Naive B cell (primary cell): ENCODE measurements at regions not wholly inside any gene's neighbourhood (a gene's known extent, or its start where the extent isn't known, plus 50 kb on each side); places are given as distances from the start of the nearest gene placed in this dataset.

Experiments
- ATAC-seq, 2 donors: fragments of 150-1000 bp; cut with Tn5 transposase; 2 replicates each; pipeline ENCODE4 v1.10.0; 2021; ENCODE audit warnings: low read depth in 2 of 2, mild to moderate bottlenecking in 2 of 2, moderate library complexity in 2 of 2
- DNase-seq: peaks from one replicate; pipeline ENCODE4 v3.0.0; 2022
- H3K27ac Mint-ChIP-seq, 6 donors: one replicate each; pipeline ENCODE4 v1.8.0; 2020 to 2022; ENCODE audit warnings: mild to moderate bottlenecking in 6 of 6, mixed read lengths in 6 of 6, moderate library complexity in 5 of 6, inconsistent platforms in 2 of 6
- H3K27me3 Mint-ChIP-seq, 3 donors: one replicate each; pipeline ENCODE4 v1.8.0; 2021 to 2022; ENCODE audit warnings: mixed read lengths in 3 of 3, mild to moderate bottlenecking in 1 of 3
- H3K36me3 Mint-ChIP-seq, 2 donors: one replicate each; pipeline ENCODE4 v1.8.0; 2020 to 2022; ENCODE audit warnings: mixed read lengths in 2 of 2, inconsistent platforms in 1 of 2, mild to moderate bottlenecking in 1 of 2
- H3K4me1 Mint-ChIP-seq, 3 donors: one replicate each; pipeline ENCODE4 v1.8.0; 2020 to 2022; ENCODE audit warnings: mixed read lengths in 3 of 3, inconsistent platforms in 1 of 3, mild to moderate bottlenecking in 1 of 3, moderate library complexity in 1 of 3
- H3K4me3 Mint-ChIP-seq, 8 donors: one replicate each; pipeline ENCODE4 v1.8.0; 2020 to 2022; ENCODE audit warnings: mild to moderate bottlenecking in 8 of 8, mixed read lengths in 8 of 8, moderate library complexity in 8 of 8, inconsistent platforms in 2 of 8
- H3K9me3 Mint-ChIP-seq, 7 donors: one replicate each; pipeline ENCODE4 v1.8.0; 2020 to 2022; ENCODE audit warnings: mixed read lengths in 7 of 7, mild to moderate bottlenecking in 5 of 7, inconsistent platforms in 2 of 7, moderate library complexity in 1 of 7

DNA sequence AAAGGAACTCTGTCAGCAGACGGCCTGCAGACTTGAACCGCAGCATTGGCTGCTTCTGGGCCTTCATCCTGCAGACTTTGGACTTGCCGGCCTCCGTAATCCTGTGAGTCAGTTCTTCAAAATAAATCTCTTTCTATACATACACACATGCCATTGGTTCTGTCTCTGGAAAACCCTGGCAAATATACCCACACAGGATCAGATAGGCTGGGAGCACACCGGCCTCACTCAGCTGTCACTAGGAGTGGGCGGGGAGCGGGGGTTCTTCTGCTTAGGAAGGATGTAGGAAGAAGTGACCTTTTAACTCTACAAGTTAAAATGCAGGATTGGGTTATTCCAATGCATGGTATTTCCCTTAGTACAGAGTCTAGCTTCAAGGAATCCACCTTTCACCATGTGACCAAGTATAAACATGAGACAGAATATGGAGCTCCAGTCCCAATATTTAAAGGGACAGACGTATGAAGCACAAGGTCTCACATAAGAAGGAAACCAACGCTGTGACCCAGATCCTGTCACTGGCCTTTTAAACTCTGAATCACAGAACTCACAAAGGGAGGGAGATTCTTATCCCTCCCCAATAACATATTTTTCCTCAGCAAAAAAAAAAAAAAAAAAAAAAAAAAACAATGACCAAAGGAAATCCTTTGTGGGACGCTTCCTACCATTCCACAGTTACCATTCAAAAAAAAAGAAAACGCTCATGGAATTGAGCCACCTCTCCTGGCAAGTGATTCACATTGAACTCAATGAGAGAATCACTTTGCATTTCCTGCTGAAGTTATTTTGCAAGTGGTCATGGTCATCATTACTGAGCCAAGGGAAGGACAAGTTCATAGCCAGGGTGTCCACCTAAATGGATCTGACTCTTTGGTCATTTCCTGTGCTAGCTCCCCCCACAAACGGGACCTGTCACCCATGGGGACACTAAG is 352.9 kb downstream of the FOXO1 start:
- no peak for ATAC-seq
- Mint-ChIP-seq H3K9me3 (no peaks in the 10 kb centered on the region), H3K27ac (peak overlapping the region in 2 of 6 donors; percentile 40 to 51), H3K27me3 (no peaks in the 10 kb centered on the region), H3K4me3 (no peak overlapping the region), H3K36me3 (no peaks in the 10 kb centered on the region), H3K4me1 (peaks cover 12 to 37% (median 34%) of the 10 kb centered on the region in 3 donors)
- no peak for DNase-seq

DNA sequence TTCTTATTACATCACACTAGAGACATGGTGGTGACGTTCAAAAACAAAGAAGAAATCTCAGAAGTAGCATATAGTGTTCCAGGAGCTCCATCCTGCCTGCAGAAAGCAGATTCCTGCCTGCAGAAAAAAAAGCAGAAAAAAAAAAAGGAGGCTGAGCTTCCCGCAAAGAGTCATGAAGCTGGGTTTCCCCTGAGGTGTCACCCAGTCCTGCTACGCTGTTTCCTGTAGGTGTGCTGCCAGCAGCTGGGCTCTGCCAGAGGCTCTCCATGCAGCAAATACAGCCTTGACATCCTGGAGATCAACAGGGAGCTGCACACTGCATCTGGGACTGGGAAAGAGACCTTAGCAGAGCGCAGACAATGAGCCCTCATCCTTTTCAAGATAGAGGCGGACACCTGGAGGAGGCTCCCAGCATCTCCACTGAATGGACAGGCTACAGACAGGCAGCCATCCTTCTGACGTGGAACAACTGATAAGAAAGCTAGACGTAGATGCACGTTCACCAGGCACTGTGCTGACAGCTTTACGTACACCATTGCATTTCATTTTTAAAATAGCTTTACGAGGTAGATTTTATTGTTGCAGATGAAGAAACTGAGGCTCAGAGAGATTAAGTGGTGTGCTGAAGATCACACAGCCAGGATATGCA is 350.9 kb downstream of the FOXO1 start:
- H3K4me3 Mint-ChIP-seq, result peak overlapping the region in 2 of 8 donors; percentile 37 to 78
- no peak for DNase-seq
- H3K27me3 Mint-ChIP-seq, result no peaks in the 10 kb centered on the region
- peak overlapping the region in 3 of 6 donors; percentile 73 to 79 (median 77) for H3K27ac Mint-ChIP-seq
- ATAC-seq, result no peak
- H3K9me3 Mint-ChIP-seq, result peaks cover 0 to 4% (median 0%) of the 10 kb centered on the region in 7 donors
- no peaks in the 10 kb centered on the region for H3K36me3 Mint-ChIP-seq
- peaks cover 27 to 55% (median 45%) of the 10 kb centered on the region in 3 donors for H3K4me1 Mint-ChIP-seq

DNA sequence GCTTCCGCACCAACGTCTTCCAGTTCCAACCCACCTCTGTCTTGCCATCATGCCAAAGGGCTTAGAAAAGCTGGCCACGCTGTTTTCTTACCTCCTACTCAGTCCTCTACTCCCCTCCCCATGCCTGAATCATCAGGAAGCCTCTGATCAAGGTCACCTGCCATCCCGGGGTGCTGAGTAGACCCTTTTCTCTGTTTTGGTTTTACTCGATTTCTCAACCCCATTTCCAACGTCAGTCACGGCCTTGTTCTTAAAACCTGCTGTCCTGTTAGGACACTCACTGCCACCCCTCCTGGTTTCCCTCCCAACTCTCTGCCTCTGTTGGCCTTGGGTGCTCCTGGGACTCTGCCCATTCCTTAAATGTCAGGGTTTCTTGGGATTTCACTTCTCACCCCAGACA is 350.1 kb downstream of the FOXO1 start:
- H3K36me3 Mint-ChIP-seq, result no peaks in the 10 kb centered on the region
- H3K4me1 Mint-ChIP-seq, result peaks cover 28 to 55% (median 47%) of the 10 kb centered on the region in 3 donors
- H3K27ac Mint-ChIP-seq, result peak overlapping the region in 2 of 6 donors; percentile 28 to 76
- H3K4me3 Mint-ChIP-seq, result peak overlapping the region in 2 of 8 donors; percentile 31 to 57
- ATAC-seq (no peak), DNase-seq (no peak)
- H3K9me3 Mint-ChIP-seq, result peaks cover 0 to 4% (median 0%) of the 10 kb centered on the region in 7 donors
- no peaks in the 10 kb centered on the region for H3K27me3 Mint-ChIP-seq

DNA sequence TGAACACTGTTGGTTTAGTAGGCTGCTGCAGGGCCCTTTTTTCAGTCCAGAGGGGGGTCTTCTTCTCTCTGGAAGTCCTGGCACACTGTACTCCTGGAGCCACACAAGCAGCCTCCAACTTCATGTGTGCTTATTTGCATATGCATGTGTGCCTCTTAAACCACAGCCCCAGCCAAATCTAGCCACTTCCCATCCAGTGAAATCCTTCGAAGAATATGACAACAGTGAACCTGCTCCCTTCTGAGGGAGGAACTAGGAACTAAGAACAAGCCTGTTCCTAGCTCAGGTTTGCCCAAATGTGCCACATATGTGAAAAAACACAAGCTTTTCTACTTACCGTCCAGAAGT is 348.5 kb downstream of the FOXO1 start:
- H3K9me3 Mint-ChIP-seq, result peaks cover 0 to 7% (median 0%) of the 10 kb centered on the region in 7 donors
- H3K27ac Mint-ChIP-seq, result peak overlapping the region in 3 of 6 donors; percentile 2 to 30 (median 25)
- ATAC-seq (peak; percentile 55 to 71), DNase-seq (no peak)
- H3K36me3 Mint-ChIP-seq, result no peaks in the 10 kb centered on the region
- no peaks in the 10 kb centered on the region for H3K27me3 Mint-ChIP-seq
- peak overlapping the region in 1 of 8 donors; percentile 52 for H3K4me3 Mint-ChIP-seq
- H3K4me1 Mint-ChIP-seq, result peaks cover 28 to 55% (median 47%) of the 10 kb centered on the region in 3 donors

DNA sequence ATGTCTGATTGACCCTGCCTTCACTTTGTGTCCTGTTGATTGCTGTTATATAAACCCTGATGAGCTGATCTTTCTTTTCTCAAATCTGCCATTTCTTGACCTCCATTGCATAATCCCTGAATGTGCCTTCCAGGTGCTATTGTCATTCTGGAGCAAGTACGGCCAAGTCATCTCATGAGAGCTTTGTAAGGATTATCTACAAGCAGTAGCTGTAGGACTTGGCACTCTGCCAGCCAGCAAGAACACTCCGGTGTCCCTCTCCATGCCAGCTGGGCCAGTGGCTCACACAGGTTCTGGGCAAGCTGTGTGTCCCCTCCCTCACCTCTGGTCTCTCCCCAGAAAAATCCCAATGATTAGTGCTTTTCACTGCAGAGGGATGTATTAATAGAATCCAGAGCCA is 348.1 kb downstream of the FOXO1 start:
- no peaks in the 10 kb centered on the region for H3K36me3 Mint-ChIP-seq
- H3K4me3 Mint-ChIP-seq, result no peak overlapping the region
- peaks cover 0 to 11% (median 4%) of the 10 kb centered on the region in 7 donors for H3K9me3 Mint-ChIP-seq
- no peak for ATAC-seq
- no peak for DNase-seq
- peaks cover 28 to 55% (median 47%) of the 10 kb centered on the region in 3 donors for H3K4me1 Mint-ChIP-seq
- H3K27me3 Mint-ChIP-seq, result no peaks in the 10 kb centered on the region
- peak overlapping the region in 3 of 6 donors; percentile 36 to 65 (median 43) for H3K27ac Mint-ChIP-seq

DNA sequence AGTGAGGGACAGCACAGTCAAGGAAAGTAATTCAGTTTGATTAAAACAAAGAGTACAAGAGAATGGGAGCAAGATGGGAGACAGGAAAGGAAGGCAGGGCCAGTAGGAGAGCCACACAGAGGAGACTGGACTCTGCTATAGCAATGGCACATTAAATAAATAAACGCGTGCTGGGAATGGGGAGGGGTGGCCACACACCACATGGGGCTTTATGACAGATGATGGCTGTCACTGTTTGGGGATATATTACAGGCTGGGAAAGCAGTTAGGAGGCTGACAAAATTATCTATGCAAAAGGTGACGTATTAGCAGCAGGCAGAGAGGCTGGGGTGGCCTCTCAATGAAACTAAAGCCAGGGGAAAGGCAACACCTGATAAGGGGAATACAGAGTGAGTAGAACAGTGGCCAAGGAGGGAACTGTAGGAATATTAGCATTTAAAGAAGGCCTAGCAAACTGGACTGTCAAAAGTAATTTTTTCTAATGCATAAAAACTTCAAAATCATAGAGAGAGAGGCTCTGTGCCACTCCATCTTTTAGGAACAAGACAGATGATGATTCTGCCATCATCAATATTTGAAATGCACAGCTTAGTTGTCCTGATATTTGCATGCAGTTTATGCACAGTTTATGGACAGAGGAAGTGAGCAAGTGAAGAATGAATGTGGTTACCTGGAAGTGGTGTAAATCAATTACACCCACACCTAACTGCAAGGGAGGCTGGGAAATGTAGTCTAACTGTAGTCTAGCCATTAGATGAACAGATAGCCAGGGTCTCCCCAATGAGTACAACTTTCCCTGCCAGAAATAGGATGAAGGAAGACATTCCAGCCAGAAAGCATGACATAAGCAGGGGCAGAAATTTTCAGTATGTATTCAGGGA is 346.5 kb downstream of the FOXO1 start:
- Mint-ChIP-seq H3K27me3 (no peaks in the 10 kb centered on the region), H3K27ac (peak overlapping the region in 3 of 6 donors; percentile 0 to 73 (median 52)), H3K4me1 (peaks cover 28 to 48% (median 43%) of the 10 kb centered on the region in 3 donors), H3K36me3 (peaks cover 10 to 11% of the 10 kb centered on the region in 2 donors), H3K9me3 (peaks cover 4 to 20% (median 12%) of the 10 kb centered on the region in 7 donors), H3K4me3 (no peak overlapping the region)
- DNase-seq, result no peak
- peak in 1 of 2 donors; percentile 39 for ATAC-seq

DNA sequence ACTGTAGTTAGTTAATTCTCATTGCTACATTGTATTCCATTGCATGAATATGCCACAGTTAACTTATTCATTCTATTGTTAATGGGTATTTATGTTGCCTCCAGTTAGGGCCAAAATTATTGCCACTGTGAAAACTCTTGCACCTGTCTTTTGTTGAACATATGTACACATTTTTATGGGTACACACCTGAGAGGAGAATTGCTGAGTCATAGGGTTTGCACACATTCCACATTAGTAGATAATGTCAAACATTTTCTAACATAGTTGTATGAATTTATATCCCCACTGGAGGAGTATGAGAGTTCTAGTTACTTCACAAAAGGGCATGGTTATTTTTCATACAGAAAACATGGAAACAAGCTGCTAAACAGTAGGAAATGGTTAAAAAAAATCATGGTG is 338.4 kb downstream of the FOXO1 start:
- Mint-ChIP-seq H3K9me3 (peaks cover 5 to 21% (median 11%) of the 10 kb centered on the region in 7 donors), H3K27me3 (no peaks in the 10 kb centered on the region), H3K36me3 (peaks cover 10 to 11% of the 10 kb centered on the region in 2 donors), H3K27ac (no peak overlapping the region), H3K4me1 (peaks cover 15 to 22% (median 21%) of the 10 kb centered on the region in 3 donors), H3K4me3 (no peak overlapping the region)
- ATAC-seq (no peak), DNase-seq (no peak)

DNA sequence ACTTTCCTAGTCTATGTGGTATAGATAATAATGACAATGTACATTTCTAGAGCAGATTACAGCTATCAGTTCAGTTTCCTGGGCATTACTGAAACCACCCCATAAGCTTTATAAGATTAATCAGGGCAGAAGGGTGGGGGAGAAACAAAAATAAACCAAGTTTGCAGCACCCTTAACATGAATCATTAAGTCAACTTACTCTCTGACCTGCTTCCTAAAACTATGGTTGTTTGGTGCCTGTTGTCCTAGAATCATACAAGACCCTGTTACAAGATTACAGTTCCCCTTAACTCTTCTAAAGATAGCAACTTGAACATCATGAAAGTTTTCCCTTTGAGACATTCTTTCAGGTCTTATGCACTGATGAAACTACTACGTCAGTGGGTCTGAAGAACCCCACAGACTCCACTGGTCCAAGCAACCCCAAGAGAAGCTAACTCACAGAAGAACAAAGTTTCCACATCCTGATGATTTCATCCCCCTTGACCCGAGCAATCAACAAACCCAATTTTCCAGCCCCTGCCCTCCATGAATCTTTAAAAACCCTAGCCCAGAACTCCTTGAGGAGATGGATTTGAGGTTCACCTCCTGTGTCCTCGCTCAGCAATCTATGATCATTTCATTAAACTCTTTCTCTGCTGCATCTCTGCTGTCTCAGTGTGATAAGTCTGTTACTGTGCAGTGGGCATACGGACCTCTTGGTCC is 336.5 kb downstream of the FOXO1 start:
- Mint-ChIP-seq H3K4me3 (no peak overlapping the region), H3K27ac (peak overlapping the region in 3 of 6 donors; percentile 27 to 59 (median 36)), H3K27me3 (no peaks in the 10 kb centered on the region), H3K36me3 (no peaks in the 10 kb centered on the region), H3K4me1 (peaks cover 18 to 36% (median 32%) of the 10 kb centered on the region in 3 donors), H3K9me3 (peaks cover 0 to 6% (median 0%) of the 10 kb centered on the region in 7 donors)
- DNase-seq, result no peak
- peak; percentile 21 to 37 for ATAC-seq

DNA sequence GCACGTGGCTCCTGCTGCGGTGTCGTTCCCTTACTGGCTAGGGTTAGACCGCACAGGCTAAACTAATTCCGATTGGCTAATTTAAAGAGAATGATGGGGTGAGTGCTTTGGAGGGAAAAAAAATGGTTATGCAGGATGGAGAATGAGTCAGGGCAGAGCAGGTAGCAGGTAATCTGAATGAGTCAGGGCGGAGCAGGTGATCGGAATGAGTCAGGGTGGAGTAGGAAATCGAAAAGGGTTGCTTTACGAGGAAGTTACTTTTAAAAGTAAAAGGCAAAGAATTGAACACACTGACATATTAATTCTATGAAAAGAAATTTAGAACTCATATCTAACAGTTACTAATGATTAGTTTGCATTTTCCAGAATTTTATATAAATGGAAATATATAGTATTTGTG is 335.5 kb downstream of the FOXO1 start:
- Mint-ChIP-seq H3K27ac (peak overlapping the region in 2 of 6 donors; percentile 3 to 27), H3K36me3 (no peaks in the 10 kb centered on the region), H3K27me3 (no peaks in the 10 kb centered on the region), H3K9me3 (no peaks in the 10 kb centered on the region), H3K4me3 (no peak overlapping the region), H3K4me1 (peaks cover 12 to 29% (median 25%) of the 10 kb centered on the region in 3 donors)
- DNase-seq, result no peak
- no peak for ATAC-seq

DNA sequence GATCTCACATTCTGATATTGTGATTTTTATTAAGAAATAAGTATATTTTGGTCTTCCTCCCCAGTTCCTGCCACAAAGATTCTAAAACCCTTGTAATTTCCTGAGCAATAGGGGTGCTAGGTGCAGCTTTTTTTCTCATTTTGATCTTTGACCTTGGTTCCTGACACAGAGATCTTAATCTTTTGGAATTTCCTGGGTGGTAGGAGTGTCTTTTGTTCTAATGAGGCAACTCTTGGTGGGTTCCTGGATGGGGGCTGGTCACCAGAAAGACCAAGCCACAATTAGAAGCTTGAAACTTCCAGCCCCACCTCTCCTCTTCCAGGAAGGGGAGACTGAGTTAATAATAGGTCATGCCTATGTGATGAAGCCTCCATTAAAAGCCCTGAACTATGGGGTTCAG is 334.6 kb downstream of the FOXO1 start:
- H3K27ac Mint-ChIP-seq, result no peak overlapping the region
- no peak overlapping the region for H3K4me3 Mint-ChIP-seq
- H3K36me3 Mint-ChIP-seq, result no peaks in the 10 kb centered on the region

DNA sequence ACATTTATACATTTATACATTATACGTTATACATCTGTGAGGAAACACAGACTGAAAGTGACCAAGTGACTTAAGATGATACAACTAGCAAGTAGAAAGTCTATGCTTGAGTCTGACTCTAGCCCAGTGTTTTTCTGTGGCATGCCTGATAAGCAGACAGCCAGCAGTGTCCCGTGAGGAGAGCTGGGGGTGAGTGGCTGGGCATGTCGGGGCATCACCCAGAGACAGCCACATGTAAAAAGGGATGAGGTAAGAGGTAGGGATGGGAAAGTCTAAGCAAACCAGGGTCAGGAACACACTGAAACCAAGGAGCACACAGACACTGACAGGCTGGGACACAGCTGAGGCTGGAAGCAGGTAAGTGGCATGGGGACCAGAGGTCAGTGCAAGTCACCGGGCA is 333.2 kb downstream of the FOXO1 start:
- ATAC-seq (no peak), DNase-seq (no peak)
- H3K9me3 Mint-ChIP-seq, result no peaks in the 10 kb centered on the region
- no peaks in the 10 kb centered on the region for H3K27me3 Mint-ChIP-seq
- peaks cover 12 to 28% (median 20%) of the 10 kb centered on the region in 3 donors for H3K4me1 Mint-ChIP-seq
- H3K36me3 Mint-ChIP-seq, result no peaks in the 10 kb centered on the region
- H3K4me3 Mint-ChIP-seq, result no peak overlapping the region
- H3K27ac Mint-ChIP-seq, result no peak overlapping the region

More for the DNA sequence above, 334.6 kb downstream of the FOXO1 start:
- H3K27me3 Mint-ChIP-seq, result no peaks in the 10 kb centered on the region
- H3K4me1 Mint-ChIP-seq, result peaks cover 12 to 28% (median 17%) of the 10 kb centered on the region in 3 donors
- no peaks in the 10 kb centered on the region for H3K9me3 Mint-ChIP-seq
- ATAC-seq (no peak), DNase-seq (no peak)

DNA sequence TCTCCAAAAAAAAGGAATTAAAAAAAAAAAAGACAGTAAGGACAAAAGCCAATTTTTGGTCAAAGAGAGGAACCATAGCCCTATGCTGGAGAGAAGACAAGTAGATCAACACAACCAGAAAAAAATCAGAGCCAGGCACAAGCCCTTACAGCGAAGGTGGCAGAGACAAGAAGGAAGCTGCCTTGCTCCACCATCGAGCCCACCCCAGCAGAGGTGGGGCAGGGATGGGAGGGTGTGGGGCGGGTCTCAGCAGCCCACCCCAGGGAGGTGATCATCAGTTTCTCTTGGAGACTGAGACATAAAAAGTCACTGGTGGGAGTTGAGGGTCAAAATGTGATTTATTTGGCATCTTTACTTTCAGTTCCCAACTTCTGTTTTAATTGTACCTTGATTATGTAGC is 332.4 kb downstream of the FOXO1 start:
- ATAC-seq (no peak), DNase-seq (no peak)
- peaks cover 12 to 28% (median 19%) of the 10 kb centered on the region in 3 donors for H3K4me1 Mint-ChIP-seq
- no peaks in the 10 kb centered on the region for H3K27me3 Mint-ChIP-seq
- no peak overlapping the region for H3K4me3 Mint-ChIP-seq
- H3K27ac Mint-ChIP-seq, result peak overlapping the region in 2 of 6 donors; percentile 45 to 47
- H3K36me3 Mint-ChIP-seq, result no peaks in the 10 kb centered on the region
- H3K9me3 Mint-ChIP-seq, result no peaks in the 10 kb centered on the region
